GM06990 (cell line): ENCODE measurements at regions not wholly inside any gene's neighbourhood (a gene's known extent, or its start where the extent isn't known, plus 50 kb on each side); places are given as distances from the start of the nearest gene placed in this dataset.

Experiments
- DNase-seq: peaks from one replicate; pipeline ENCODE4 v3.0.0-alpha.2; 2011; ENCODE audit not compliant: insufficient read length; ENCODE audit errors: extremely low read depth
- H3K27me3 ChIP-seq: replicated peaks from 2 replicates; pipeline ENCODE4 v1.6.0; 2011; ENCODE audit warnings: low read length; ENCODE audit not compliant: control insufficient read depth, insufficient read depth
- H3K36me3 ChIP-seq: 2 replicates; pipeline ENCODE4 v1.5.1; 2011; ENCODE audit warnings: low read length; ENCODE audit not compliant: control insufficient read depth, insufficient read depth
- H3K4me3 ChIP-seq: replicated peaks from 2 replicates; pipeline ENCODE4 v1.5.1; 2011; ENCODE audit warnings: low read depth, mild to moderate bottlenecking, control low read depth, low read length
- TF ChIP-seq, protein P1 (sequence below): IDR thresholded peaks from 2 replicates; pipeline ENCODE4 v1.5.1; 2011; ENCODE audit warnings: low read length, control low read depth, mild to moderate bottlenecking, inconsistent platforms; ENCODE audit not compliant: insufficient read depth, poor library complexity, severe bottlenecking

DNA sequence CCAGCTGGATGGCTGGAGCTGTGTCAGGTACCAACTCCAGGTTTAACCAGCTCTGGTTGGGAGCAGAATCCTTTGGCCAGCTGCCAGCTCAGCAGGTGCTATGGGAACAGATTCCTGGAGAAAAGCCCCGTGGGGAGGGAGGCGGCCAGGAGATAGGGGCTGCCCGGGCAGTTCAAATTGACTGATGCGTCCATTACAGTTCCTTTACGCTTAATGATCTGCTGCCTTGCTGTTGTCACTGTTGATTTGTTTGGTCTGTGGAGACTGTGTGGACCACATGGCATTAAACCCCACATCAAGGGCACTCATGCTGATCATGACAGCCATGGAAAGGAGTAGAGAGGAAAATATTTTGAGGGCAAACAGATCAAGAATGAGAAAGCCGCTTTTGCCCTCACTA lies 200.0 kb downstream of the TSN start:
- Histone ChIP-seq H3K27me3 (no peaks in the 10 kb centered on the region), H3K4me3 (no peak overlapping the region), H3K36me3 (no peaks in the 10 kb centered on the region)
- TF ChIP-seq, protein P1, sequence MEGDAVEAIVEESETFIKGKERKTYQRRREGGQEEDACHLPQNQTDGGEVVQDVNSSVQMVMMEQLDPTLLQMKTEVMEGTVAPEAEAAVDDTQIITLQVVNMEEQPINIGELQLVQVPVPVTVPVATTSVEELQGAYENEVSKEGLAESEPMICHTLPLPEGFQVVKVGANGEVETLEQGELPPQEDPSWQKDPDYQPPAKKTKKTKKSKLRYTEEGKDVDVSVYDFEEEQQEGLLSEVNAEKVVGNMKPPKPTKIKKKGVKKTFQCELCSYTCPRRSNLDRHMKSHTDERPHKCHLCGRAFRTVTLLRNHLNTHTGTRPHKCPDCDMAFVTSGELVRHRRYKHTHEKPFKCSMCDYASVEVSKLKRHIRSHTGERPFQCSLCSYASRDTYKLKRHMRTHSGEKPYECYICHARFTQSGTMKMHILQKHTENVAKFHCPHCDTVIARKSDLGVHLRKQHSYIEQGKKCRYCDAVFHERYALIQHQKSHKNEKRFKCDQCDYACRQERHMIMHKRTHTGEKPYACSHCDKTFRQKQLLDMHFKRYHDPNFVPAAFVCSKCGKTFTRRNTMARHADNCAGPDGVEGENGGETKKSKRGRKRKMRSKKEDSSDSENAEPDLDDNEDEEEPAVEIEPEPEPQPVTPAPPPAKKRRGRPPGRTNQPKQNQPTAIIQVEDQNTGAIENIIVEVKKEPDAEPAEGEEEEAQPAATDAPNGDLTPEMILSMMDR = no peak
- no peak for DNase-seq

DNA sequence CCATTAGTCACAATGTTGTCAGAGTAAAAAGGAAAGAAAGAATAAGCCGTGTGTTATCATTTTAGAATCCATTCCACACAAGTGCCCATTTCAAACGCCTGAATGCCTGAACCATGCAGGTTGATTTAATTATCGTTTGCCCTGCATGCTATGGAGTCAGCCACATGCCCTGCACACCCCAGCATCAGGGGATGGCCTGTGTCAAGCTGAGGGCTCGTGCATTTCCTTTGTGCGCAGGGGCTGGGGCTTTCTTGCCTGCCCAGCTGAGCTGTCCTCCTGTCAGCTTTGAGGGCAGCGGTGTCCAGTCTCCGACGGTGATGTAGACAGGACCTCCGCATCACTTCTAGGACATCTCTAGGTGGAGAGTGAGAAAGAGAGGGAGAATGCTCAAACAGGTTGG lies 200.4 kb downstream of the TSN start:
- H3K4me3 ChIP-seq = no peak overlapping the region
- DNase-seq = no peak
- no peaks in the 10 kb centered on the region for H3K27me3 ChIP-seq
- no peaks in the 10 kb centered on the region for H3K36me3 ChIP-seq
- TF ChIP-seq, protein P1 = no peak

DNA sequence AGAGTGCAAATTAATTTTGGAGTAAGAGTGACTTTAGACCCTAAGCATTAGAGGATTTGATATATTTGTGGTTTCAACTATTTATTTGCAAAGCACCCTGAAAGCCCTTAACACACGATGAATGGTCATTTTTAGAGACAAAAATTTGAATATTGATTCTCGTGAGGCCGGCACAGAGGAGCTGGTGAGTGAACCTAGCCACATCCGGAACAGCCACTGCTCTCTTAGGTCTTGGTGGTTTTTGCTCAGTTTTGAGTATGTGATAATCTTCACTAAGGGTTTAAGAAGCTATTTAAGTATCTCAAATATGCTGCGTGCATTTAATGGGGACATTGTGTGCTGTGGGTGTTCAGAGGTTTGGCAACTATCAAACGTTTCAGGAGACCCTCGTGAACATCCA lies 204.8 kb downstream of the TSN start:
- no peak overlapping the region for H3K4me3 ChIP-seq
- no peaks in the 10 kb centered on the region for H3K27me3 ChIP-seq
- TF ChIP-seq, protein P1 = no peak
- DNase-seq = no peak
- no peaks in the 10 kb centered on the region for H3K36me3 ChIP-seq

DNA sequence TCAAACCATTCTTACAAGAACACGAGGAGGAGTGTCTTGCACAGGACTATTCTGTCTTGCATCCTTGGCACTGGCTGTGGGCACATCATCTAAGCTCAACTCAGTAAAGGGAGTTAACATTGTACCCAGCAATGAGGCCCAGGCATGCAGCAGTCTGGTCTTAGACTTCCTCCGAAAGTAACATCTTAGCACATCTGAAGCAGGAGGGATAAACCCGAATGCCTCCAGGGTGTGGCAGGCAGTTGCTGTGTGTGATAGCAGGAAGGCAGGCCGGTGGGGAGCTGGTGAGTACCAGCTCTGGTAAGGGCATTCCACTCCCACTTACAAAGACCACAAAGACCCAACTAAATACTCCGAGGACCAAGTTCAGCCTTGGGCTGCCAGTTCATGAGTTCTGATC lies 206.3 kb downstream of the TSN start:
- H3K27me3 ChIP-seq = no peaks in the 10 kb centered on the region
- TF ChIP-seq, protein P1 = no peak
- no peaks in the 10 kb centered on the region for H3K36me3 ChIP-seq
- H3K4me3 ChIP-seq = no peak overlapping the region
- DNase-seq = no peak

DNA sequence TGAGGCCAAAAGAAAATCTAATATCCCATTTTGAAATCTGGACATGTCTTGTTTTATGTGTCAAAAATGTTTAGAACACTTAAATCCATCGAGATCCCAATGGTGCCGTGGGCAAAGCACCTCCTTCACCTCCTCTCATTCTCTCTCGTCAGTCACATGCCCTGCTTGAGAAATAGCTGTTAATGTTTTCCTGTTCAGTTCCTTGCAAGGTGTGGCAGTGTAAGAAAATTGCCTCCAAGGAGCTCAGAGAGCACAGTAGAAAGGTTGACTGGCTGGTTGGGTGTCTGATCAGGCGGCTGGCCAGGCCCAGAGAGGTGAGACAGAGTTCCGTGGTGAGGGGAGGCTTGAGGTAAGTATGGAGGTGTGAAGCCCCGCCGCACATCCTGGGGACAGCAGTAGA lies 210.2 kb downstream of the TSN start:
- DNase-seq = no peak
- Histone ChIP-seq H3K4me3 (no peak overlapping the region), H3K36me3 (no peaks in the 10 kb centered on the region), H3K27me3 (no peaks in the 10 kb centered on the region)
- TF ChIP-seq, protein P1 = no peak

DNA sequence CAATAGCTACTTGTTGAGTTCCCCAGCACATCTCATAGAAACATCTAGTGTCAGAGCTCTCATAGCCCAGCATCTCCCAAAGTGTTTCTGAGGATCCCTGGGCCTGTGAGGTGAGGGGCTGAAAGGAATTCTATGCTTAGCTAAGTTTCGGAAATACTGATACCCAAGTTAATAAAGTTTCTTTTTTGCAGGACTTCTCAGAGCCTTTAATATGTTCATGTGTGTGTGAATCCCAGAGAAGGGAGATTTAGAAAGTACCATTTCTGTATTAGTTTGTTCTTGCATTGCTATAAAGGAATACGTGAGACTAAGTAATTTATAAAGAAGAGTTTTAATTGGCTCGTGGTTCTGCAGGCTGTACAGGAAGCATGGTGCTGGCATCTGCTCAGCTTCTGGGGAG lies 211.2 kb downstream of the TSN start:
- DNase-seq = no peak
- Histone ChIP-seq H3K36me3 (no peaks in the 10 kb centered on the region), H3K4me3 (no peak overlapping the region), H3K27me3 (no peaks in the 10 kb centered on the region)
- TF ChIP-seq, protein P1 = no peak
